Stomach (tissue), 8 donors: ENCODE measurements at regions not wholly inside any gene's neighbourhood (a gene's known extent, or its start where the extent isn't known, plus 50 kb on each side); places are given as distances from the start of the nearest gene placed in this dataset.

Experiments used
- DNase-seq, 2 donors: peaks; one replicate each; pipeline versions ENCODE4 v3.0.0 to v3.0.0-alpha.2; 2013 to 2019
- H3K27ac ChIP-seq, 5 donors: fragments of 200-600 bp in 4 of 5; sonication (generic) in 4 of 5; one replicate each; pipeline ENCODE4 v1.5.1; 2013 to 2019; ENCODE audit warnings: mild to moderate bottlenecking in 1 of 5, moderate library complexity in 1 of 5
- H3K27me3 ChIP-seq, 3 donors: fragments of 200-600 bp; sonication (generic); one replicate each; pipeline ENCODE4 v1.5.1; 2017 to 2019; ENCODE audit warnings: mixed run types in 1 of 3
- H3K36me3 ChIP-seq, 4 donors: fragments of 200-600 bp; sonication (generic); 1 replicate in 3 of 4; 2 replicates in 1 of 4; pipeline ENCODE4 v1.5.1; 2016 to 2019
- H3K4me1 ChIP-seq, 4 donors: fragments of 200-600 bp; sonication (generic); one replicate each; pipeline ENCODE4 v1.5.1; 2016 to 2019
- H3K4me3 ChIP-seq, 4 donors: fragments of 200-600 bp; sonication (generic) in 3 of 4; one replicate each; pipeline ENCODE4 v1.5.1; 2016 to 2019; ENCODE audit warnings: mild to moderate bottlenecking in 1 of 4
- H3K9me3 ChIP-seq, 4 donors: fragments of 200-600 bp; sonication (generic); one replicate each; pipeline ENCODE4 v1.5.1; 2016 to 2019
- EP300 ChIP-seq: sonication (generic); formaldehyde crosslinking; IDR thresholded peaks from one replicate; pipeline ENCODE4 v1.6.1; 2017; ENCODE audit warnings: antibody characterized with exemption
- POLR2A ChIP-seq, 4 donors: fragments of 450-650 bp; IDR thresholded peaks; one replicate each; pipeline ENCODE4 v1.6.1; 2016; ENCODE audit warnings: antibody characterized with exemption in 4 of 4, control low read depth in 2 of 4, mild to moderate bottlenecking in 1 of 4, moderate library complexity in 1 of 4
- POLR2AphosphoS5 ChIP-seq, 3 donors: sonication (generic); formaldehyde crosslinking; IDR thresholded peaks; one replicate each; pipeline ENCODE4 v1.6.1; 2016; ENCODE audit warnings: antibody characterized with exemption in 3 of 3
- WGBS, 5 donors: extraction: QIAGEN DNeasy Blood & Tissue Kit in 3 of 5; methylation state at CpG; one replicate each; pipeline versions ENCODE4 v1.1.5 to v1.1.7; 2013 to 2018; 5-methylcytosine and 5-hydroxymethylcytosine counted together
- intact Hi-C: fragments of 100-400 bp; cut with DNase I; formaldehyde crosslinking; loops from one replicate; pipeline ENCODE4 v1.15.1; 2023; ENCODE audit warnings: low total_unique reads
- TF ChIP-seq, protein P1 (sequence below), 7 experiments: fragments of 450-650 bp in 4 of 7; fragments of 200-600 bp in 3 of 7; sonication (generic) in 3 of 7; IDR thresholded peaks; one replicate each; pipeline ENCODE4 v1.5.1; 2016 to 2019; ENCODE audit warnings: antibody characterized with exemption in 7 of 7, control low read depth in 2 of 7, mild to moderate bottlenecking in 1 of 7
- donor health status: healthy with polysubstance abuse.
- donor health status: Bipolar disorder and iron deficiency.
- donor health status: healthy.

DNA sequence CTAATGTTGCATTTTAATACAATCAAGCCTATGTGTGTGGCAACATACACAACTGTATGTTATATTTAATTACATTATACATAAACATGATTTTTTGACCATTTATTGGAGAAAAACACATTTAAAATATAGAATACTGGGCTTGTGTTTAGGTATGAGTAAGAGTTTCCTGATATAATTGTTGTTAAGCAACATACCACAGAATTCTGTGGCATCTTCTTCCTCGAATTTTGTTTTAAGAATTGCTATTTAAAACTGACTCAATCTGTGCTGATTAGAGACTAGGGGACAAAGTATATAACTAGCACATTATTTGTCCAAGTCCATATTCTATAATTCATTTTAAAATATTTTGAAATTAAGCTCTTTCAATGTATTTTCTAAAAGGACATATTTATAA is 376.8 kb upstream of the THBS1 start:
- Histone ChIP-seq H3K4me1 (no peaks in the 10 kb centered on the region), H3K27ac (no peak overlapping the region), H3K27me3 (no peaks in the 10 kb centered on the region), H3K9me3 (no peaks in the 10 kb centered on the region), H3K4me3 (no peak overlapping the region), H3K36me3 (no peaks in the 10 kb centered on the region)
- intact Hi-C loops, result no loop called here
- TF ChIP-seq POLR2AphosphoS5 (IDR thresholded peaks at IDR 0.05) (no peak), EP300 (no peak), POLR2A (IDR thresholded peaks at IDR 0.05) (no peak)
- TF ChIP-seq, protein P1, sequence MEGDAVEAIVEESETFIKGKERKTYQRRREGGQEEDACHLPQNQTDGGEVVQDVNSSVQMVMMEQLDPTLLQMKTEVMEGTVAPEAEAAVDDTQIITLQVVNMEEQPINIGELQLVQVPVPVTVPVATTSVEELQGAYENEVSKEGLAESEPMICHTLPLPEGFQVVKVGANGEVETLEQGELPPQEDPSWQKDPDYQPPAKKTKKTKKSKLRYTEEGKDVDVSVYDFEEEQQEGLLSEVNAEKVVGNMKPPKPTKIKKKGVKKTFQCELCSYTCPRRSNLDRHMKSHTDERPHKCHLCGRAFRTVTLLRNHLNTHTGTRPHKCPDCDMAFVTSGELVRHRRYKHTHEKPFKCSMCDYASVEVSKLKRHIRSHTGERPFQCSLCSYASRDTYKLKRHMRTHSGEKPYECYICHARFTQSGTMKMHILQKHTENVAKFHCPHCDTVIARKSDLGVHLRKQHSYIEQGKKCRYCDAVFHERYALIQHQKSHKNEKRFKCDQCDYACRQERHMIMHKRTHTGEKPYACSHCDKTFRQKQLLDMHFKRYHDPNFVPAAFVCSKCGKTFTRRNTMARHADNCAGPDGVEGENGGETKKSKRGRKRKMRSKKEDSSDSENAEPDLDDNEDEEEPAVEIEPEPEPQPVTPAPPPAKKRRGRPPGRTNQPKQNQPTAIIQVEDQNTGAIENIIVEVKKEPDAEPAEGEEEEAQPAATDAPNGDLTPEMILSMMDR (IDR thresholded peaks at IDR 0.05), result no peak
- WGBS, 5 donors, result 54 to 74% (median 62%) methylated on average over 1 of the region's 1 CpG
- no peak for DNase-seq

DNA sequence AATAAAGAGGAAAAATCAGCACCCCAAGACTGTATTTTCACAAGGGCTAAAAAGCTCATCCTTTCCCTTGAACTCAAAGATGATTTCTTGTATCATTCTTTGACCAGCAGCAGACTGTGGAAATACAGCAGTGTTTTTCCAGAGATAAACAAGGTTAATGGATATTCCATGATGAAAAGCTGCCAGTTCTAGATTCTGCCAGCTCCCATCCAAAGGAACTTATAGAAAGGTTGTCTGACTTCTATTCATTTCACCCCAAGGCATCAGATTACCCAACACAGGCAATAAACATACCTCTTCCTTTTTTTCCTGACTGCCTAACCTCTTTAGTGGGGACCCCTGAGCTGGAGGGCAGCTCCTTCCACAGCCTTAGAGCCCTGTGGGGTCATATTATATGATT is 375.8 kb upstream of the THBS1 start:
- Histone ChIP-seq H3K27me3 (no peaks in the 10 kb centered on the region), H3K4me3 (no peak overlapping the region), H3K36me3 (no peaks in the 10 kb centered on the region), H3K27ac (no peak overlapping the region), H3K4me1 (no peaks in the 10 kb centered on the region), H3K9me3 (no peaks in the 10 kb centered on the region)
- intact Hi-C loops, result no loop called here
- TF ChIP-seq, protein P1 (IDR thresholded peaks at IDR 0.05), result no peak
- TF ChIP-seq POLR2A (IDR thresholded peaks at IDR 0.05) (no peak), POLR2AphosphoS5 (IDR thresholded peaks at IDR 0.05) (no peak), EP300 (no peak)
- no peak for DNase-seq

DNA sequence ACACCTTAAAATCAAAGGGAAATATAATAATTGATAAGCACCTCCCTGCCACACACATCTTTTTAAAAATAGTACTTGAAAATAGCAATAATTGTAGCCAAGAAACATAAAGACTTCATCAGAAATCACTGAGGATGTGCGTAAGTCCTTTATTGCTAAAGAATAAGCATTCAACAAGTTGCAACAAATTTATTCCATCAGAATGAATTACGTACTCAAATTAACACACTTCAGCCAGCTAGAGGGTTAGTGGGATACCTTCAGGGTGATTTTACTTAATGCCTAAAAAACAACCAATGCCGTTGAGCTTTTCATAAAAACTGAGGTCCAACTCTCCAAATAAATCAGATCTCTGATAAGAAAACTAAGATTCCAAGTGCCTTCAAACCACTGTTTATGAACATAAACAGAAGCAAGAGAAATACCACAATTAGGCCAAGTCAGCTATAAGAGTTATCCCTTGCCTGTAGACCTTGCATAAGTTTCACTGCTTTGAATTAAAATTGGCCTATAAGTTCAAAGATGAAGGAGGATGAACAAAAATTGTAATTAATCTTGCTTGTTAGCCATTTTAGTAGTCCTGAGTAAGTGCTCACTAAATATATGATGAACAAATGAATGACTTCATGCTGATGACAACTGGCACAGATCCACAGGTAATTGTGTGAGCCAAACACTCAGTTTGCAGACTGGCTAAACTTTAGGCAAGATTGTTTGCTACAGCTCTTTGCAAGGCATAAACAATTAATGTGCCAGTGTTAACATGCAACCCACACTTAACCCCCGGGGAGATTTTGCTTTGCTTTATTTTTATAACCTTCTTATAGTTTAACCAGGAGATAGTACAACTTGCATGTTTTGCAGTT is 375.1 kb upstream of the THBS1 start:
- Histone ChIP-seq H3K9me3 (no peaks in the 10 kb centered on the region), H3K4me3 (no peak overlapping the region), H3K4me1 (no peaks in the 10 kb centered on the region), H3K36me3 (no peaks in the 10 kb centered on the region), H3K27me3 (no peaks in the 10 kb centered on the region), H3K27ac (no peak overlapping the region)
- intact Hi-C loops, result no loop called here
- no peak for DNase-seq
- 82 to 93% (median 89%) methylated on average over 4 of the region's 4 CpGs for WGBS, 5 donors
- no peak for TF ChIP-seq POLR2A (IDR thresholded peaks at IDR 0.05)

DNA sequence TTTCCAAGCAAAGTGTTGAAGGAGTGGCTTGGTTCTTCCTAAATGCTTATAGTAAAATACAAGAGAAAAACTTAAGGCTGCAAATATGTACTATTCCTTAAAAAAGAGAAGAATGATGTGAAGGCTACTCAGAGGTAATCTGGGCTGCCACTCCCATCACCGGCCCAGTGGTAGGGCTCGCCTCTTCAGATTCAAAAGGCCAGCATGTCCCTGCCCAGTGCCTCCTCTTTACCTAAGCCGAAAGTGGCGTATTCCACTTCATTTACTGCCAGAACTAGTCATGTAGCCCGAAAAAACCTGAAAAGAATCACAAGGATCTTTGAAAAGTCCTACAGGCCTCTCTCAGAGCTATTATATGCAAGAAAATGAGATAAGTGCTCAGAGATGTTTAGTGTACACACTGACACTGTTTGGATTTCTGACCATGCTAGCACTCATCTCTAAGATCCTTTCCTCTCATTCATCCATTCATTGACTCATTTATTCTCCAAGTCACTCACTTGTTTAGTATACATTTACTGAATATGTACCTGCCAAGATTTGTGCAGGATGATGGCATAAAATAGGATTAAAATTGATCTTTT is 373.3 kb upstream of the THBS1 start:
- no peaks in the 10 kb centered on the region for H3K27me3 ChIP-seq
- intact Hi-C loops, result no loop called here
- no peak overlapping the region for H3K27ac ChIP-seq
- no peaks in the 10 kb centered on the region for H3K4me1 ChIP-seq
- H3K4me3 ChIP-seq, result no peak overlapping the region
- H3K9me3 ChIP-seq, result peaks cover 0 to 6% (median 0%) of the 10 kb centered on the region in 4 donors
- DNase-seq, result no peak
- WGBS, 5 donors, result 87 to 97% (median 92%) methylated on average over 5 of the region's 5 CpGs
- TF ChIP-seq POLR2A (IDR thresholded peaks at IDR 0.05) (no peak), POLR2AphosphoS5 (IDR thresholded peaks at IDR 0.05) (no peak), EP300 (no peak)
- TF ChIP-seq, protein P1 (IDR thresholded peaks at IDR 0.05), result no peak
- H3K36me3 ChIP-seq, result no peaks in the 10 kb centered on the region

DNA sequence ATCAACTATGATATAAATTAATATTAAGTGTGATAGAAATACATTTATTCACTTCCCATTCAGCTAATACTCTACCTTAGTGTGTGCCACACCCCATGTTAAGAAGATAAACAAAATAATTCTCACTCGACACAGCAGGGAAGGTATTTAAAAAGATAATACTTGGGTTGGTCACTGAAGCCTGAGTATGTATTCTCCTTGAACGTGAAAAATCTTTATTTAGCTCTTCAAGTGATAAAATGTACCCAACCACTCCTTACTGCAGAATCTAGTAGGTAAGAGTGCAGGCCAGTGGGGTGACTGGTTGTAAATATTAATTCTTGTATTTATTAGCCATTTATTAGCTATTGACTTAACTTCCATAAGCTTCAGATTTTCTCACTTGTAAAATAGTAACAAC is 372.7 kb upstream of the THBS1 start:
- WGBS, 5 donors, result 31 to 58% (median 44%) methylated on average over 2 of the region's 2 CpGs
- Histone ChIP-seq H3K4me3 (no peak overlapping the region), H3K9me3 (peaks cover 0 to 6% (median 0%) of the 10 kb centered on the region in 4 donors), H3K4me1 (peaks cover 0 to 4% (median under 1%) of the 10 kb centered on the region in 4 donors), H3K27me3 (no peaks in the 10 kb centered on the region), H3K27ac (no peak overlapping the region), H3K36me3 (no peaks in the 10 kb centered on the region)
- intact Hi-C loops, result no loop called here
- DNase-seq, result no peak
- TF ChIP-seq EP300, result no peak
- TF ChIP-seq, protein P1 (IDR thresholded peaks at IDR 0.05), result no peak
- TF ChIP-seq POLR2A (IDR thresholded peaks at IDR 0.05), result no peak
- TF ChIP-seq POLR2AphosphoS5 (IDR thresholded peaks at IDR 0.05), result no peak
